ENCODE measurements at regions not wholly inside any gene's neighbourhood (a gene's known extent, or its start where the extent isn't known, plus 50 kb on each side); places are given as distances from the start of the nearest gene placed in this dataset.

DNA sequence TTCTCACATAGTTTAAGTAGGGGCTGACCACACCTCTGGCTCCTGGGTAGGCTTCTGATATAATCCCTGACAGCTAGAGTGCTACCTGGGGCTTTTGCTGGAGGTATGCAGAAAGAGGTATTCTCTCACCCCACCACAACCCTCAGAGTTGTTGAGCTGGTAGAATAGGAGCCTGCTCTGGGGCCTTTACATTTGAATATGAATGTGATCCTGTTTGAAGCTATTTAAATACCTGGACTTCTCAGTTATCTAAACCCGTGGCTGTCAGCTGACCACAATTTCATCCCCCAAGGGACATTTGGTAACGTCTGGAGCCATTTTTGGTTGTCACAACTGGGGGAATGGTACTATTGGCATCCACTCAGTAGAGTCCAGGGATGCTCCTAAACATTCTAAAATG is 669.1 kb downstream of the SATB2 start:
- TF ChIP-seq YY1 (IDR thresholded peaks at IDR 0.05; ENCODE audit: insufficient read depth, insufficient read length) (no peak), ZNF274 (IDR thresholded peaks at IDR 0.05; ENCODE audit: low read depth, low read length) (no peak)
